ENCODE measurements at regions not wholly inside any gene's neighbourhood (a gene's known extent, or its start where the extent isn't known, plus 50 kb on each side); places are given as distances from the start of the nearest gene placed in this dataset.

GRCh38 chr13:88162076-88162702 is 491.0 kb downstream of the SLITRK5 start:
- TF ChIP-seq CTCF (IDR thresholded peaks at IDR 0.05; ENCODE audit: insufficient read depth, low read length, poor library complexity, severe bottlenecking) (no peak), EZH2phosphoT487 (conservative IDR thresholded peaks at IDR 0.05; ENCODE audit: low read length) (no peak)
- Histone ChIP-seq H3K9me3 (ENCODE audit: insufficient read depth, low read length) (no peaks in the 10 kb centered on the region), H3K36me3 (ENCODE audit: low read length) (no peaks in the 10 kb centered on the region), H3F3A (ENCODE audit: insufficient read depth) (no peaks in the 10 kb centered on the region), H3K79me2 (ENCODE audit: insufficient read depth, low read length) (no peaks in the 10 kb centered on the region), H3K27ac (ENCODE audit: low read depth, low read length) (no peak overlapping the region), H3K9ac (ENCODE audit: low read length) (no peak overlapping the region), H3K4me3 (ENCODE audit: insufficient read depth, low read length, poor library complexity, severe bottlenecking) (no peak overlapping the region), H3K9me2 (replicated peaks; ENCODE audit: insufficient read depth, low read length) (no peaks in the 10 kb centered on the region; the same call in 1 of the 2 replicates), H3K4me2 (ENCODE audit: low read depth, low read length, poor library complexity, severe bottlenecking) (no peak overlapping the region), H4K20me1 (ENCODE audit: low read depth, low read length) (no peaks in the 10 kb centered on the region), H2AFZ (ENCODE audit: low read depth, low read length, severe bottlenecking) (no peak overlapping the region), H3K27me3 (ENCODE audit: low read length) (no peaks in the 10 kb centered on the region)

- no peaks in the 10 kb centered on the region for H3K36me3 ChIP-seq (ENCODE audit: low read length)
- H3K9ac ChIP-seq (ENCODE audit: low read length): no peak overlapping the region
- no peak overlapping the region for H3K27ac ChIP-seq (ENCODE audit: low read depth, low read length)
- H3K4me2 ChIP-seq (ENCODE audit: low read depth, low read length, poor library complexity, severe bottlenecking): no peak overlapping the region
- H3F3A ChIP-seq (ENCODE audit: insufficient read depth): no peaks in the 10 kb centered on the region
- H3K27me3 ChIP-seq (ENCODE audit: low read length): no peaks in the 10 kb centered on the region
- H3K79me2 ChIP-seq (ENCODE audit: insufficient read depth, low read length): no peaks in the 10 kb centered on the region
- H3K9me3 ChIP-seq (ENCODE audit: insufficient read depth, low read length): 0 out of 2 replicates have a peak, but pooled peaks cover 5% of the 10 kb centered on the region
- H2AFZ ChIP-seq (ENCODE audit: low read depth, low read length, severe bottlenecking): no peak overlapping the region
- no peaks in the 10 kb centered on the region for H4K20me1 ChIP-seq (ENCODE audit: low read depth, low read length)
- H3K9me2 ChIP-seq (replicated peaks; ENCODE audit: insufficient read depth, low read length): no peaks in the 10 kb centered on the region
- TF ChIP-seq EZH2phosphoT487 (conservative IDR thresholded peaks at IDR 0.05; ENCODE audit: low read length) (no peak), CTCF (IDR thresholded peaks at IDR 0.05; ENCODE audit: insufficient read depth, low read length, poor library complexity, severe bottlenecking) (no peak)
- H3K4me3 ChIP-seq (ENCODE audit: insufficient read depth, low read length, poor library complexity, severe bottlenecking): no peak overlapping the region
Measured at GRCh38 chr13:88176231-88176630, 505.1 kb downstream of the SLITRK5 start.

- Histone ChIP-seq H3K79me2 (ENCODE audit: insufficient read depth, low read length) (no peaks in the 10 kb centered on the region), H3K27me3 (ENCODE audit: low read length) (no peaks in the 10 kb centered on the region), H3K9ac (ENCODE audit: low read length) (no peak overlapping the region), H3K36me3 (ENCODE audit: low read length) (no peaks in the 10 kb centered on the region), H4K20me1 (ENCODE audit: low read depth, low read length) (no peaks in the 10 kb centered on the region), H3F3A (ENCODE audit: insufficient read depth) (no peaks in the 10 kb centered on the region), H3K27ac (ENCODE audit: low read depth, low read length) (no peak overlapping the region), H3K9me3 (ENCODE audit: insufficient read depth, low read length) (no peaks in the 10 kb centered on the region), H3K4me3 (ENCODE audit: insufficient read depth, low read length, poor library complexity, severe bottlenecking) (no peak overlapping the region), H3K4me2 (ENCODE audit: low read depth, low read length, poor library complexity, severe bottlenecking) (no peak overlapping the region), H3K9me2 (replicated peaks; ENCODE audit: insufficient read depth, low read length) (no peaks in the 10 kb centered on the region), H2AFZ (ENCODE audit: low read depth, low read length, severe bottlenecking) (no peak overlapping the region)
- TF ChIP-seq CTCF (IDR thresholded peaks at IDR 0.05; ENCODE audit: insufficient read depth, low read length, poor library complexity, severe bottlenecking): no peak
- no peak for TF ChIP-seq EZH2phosphoT487 (conservative IDR thresholded peaks at IDR 0.05; ENCODE audit: low read length)
Measured at GRCh38 chr13:88183440-88183839, 512.3 kb downstream of the SLITRK5 start.
